Neural cell (in vitro differentiated cells): ENCODE measurements at regions not wholly inside any gene's neighbourhood (a gene's known extent, or its start where the extent isn't known, plus 50 kb on each side); places are given as distances from the start of the nearest gene placed in this dataset.

Source experiments
- H2AFZ ChIP-seq: fragments of 200-600, 300-800 bp; sonication (generic), shearing (Covaris generic); 2 replicates; pipeline ENCODE4 v1.6.0; 2014; ENCODE audit warnings: low read depth, mild to moderate bottlenecking, antibody characterized with exemption, low read length, moderate library complexity
- H3F3A ChIP-seq: fragments of 200-600 bp; shearing (Covaris generic); 2 replicates; pipeline ENCODE4 v1.6.1; 2016; ENCODE audit warnings: mild to moderate bottlenecking, moderate library complexity, mixed read lengths, antibody characterized with exemption, low read length; ENCODE audit not compliant: insufficient read depth, poor library complexity, severe bottlenecking
- H3K27ac ChIP-seq: fragments of 200-600, 300-800 bp; sonication (generic), shearing (Covaris generic); 2 replicates; pipeline ENCODE4 v1.5.1; 2014; ENCODE audit warnings: mild to moderate bottlenecking, low read length, moderate library complexity
- H3K27me3 ChIP-seq: fragments of 300-800, 200-600 bp; sonication (generic), shearing (Covaris generic); 2 replicates; pipeline ENCODE4 v1.6.0; 2014; ENCODE audit warnings: mild to moderate bottlenecking, low read depth, low read length, moderate library complexity; ENCODE audit not compliant: insufficient read depth
- H3K36me3 ChIP-seq: fragments of 300-800, 200-600 bp; sonication (generic), shearing (Covaris generic); 2 replicates; pipeline ENCODE4 v1.5.1; 2014; ENCODE audit warnings: mild to moderate bottlenecking, antibody characterized with exemption, low read length, moderate library complexity; ENCODE audit not compliant: insufficient read depth
- H3K4me2 ChIP-seq: fragments of 300-800, 200-600 bp; sonication (generic), shearing (Covaris generic); 2 replicates; pipeline ENCODE4 v1.6.0; 2014; ENCODE audit warnings: mild to moderate bottlenecking, low read length
- H3K4me3 ChIP-seq: fragments of 300-800, 200-600 bp; sonication (generic), shearing (Covaris generic); 2 replicates; pipeline ENCODE4 v1.5.1; 2014; ENCODE audit warnings: mild to moderate bottlenecking, low read length, moderate library complexity
- H3K79me2 ChIP-seq: fragments of 200-600 bp; shearing (Covaris generic); replicated peaks from 2 replicates; pipeline ENCODE4 v1.6.0; 2014; ENCODE audit warnings: mild to moderate bottlenecking, low read length, moderate library complexity; ENCODE audit not compliant: insufficient read depth
- H3K9ac ChIP-seq: fragments of 300-800, 200-600 bp; sonication (generic), shearing (Covaris generic); 2 replicates; pipeline ENCODE4 v1.6.1; 2016; ENCODE audit warnings: mild to moderate bottlenecking, low read length, mixed read lengths
- H3K9me2 ChIP-seq: fragments of 200-600 bp; shearing (Covaris generic); 2 replicates; pipeline ENCODE4 v1.6.1; 2016; ENCODE audit warnings: mild to moderate bottlenecking, low read length, mixed read lengths; ENCODE audit not compliant: insufficient read depth
- H3K9me3 ChIP-seq: fragments of 200-600, 300-800 bp; sonication (generic), shearing (Covaris generic); 2 replicates; pipeline ENCODE4 v1.6.1; 2016; ENCODE audit warnings: mild to moderate bottlenecking, mixed run types, low read length, moderate library complexity, mixed read lengths
- H4K20me1 ChIP-seq: fragments of 200-600 bp; shearing (Covaris generic); 2 replicates; pipeline ENCODE4 v1.6.1; 2016; ENCODE audit warnings: mild to moderate bottlenecking, mixed run types; ENCODE audit not compliant: insufficient read depth
- CTCF ChIP-seq: fragments of 450-650 bp; IDR thresholded peaks from 2 replicates; pipeline ENCODE4 v1.5.1; 2014; ENCODE audit warnings: antibody characterized with exemption, mild to moderate bottlenecking, moderate library complexity; ENCODE audit not compliant: poor library complexity, severe bottlenecking
- EP300 ChIP-seq: fragments of 450-650 bp; conservative IDR thresholded peaks from 2 replicates; pipeline ENCODE4 v1.6.1; 2014; ENCODE audit warnings: antibody characterized with exemption, mild to moderate bottlenecking, moderate library complexity; ENCODE audit not compliant: poor library complexity, severe bottlenecking
- EZH2 ChIP-seq: fragments of 200-600, 300-800 bp; shearing (Covaris generic), sonication (generic); IDR thresholded peaks from 2 replicates; pipeline ENCODE4 v1.6.1; 2014; ENCODE audit warnings: antibody characterized with exemption, low read length, borderline replicate concordance, mild to moderate bottlenecking; ENCODE audit not compliant: insufficient read depth, poor library complexity, severe bottlenecking
- MXI1 ChIP-seq: fragments of 450-650 bp; conservative IDR thresholded peaks from 2 replicates; pipeline ENCODE4 v1.6.1; 2014; ENCODE audit warnings: antibody characterized with exemption, mild to moderate bottlenecking; ENCODE audit not compliant: poor library complexity, severe bottlenecking
- POLR2AphosphoS5 ChIP-seq: IDR thresholded peaks from 2 replicates; pipeline ENCODE4 v1.6.1; 2012
- RAD21 ChIP-seq: fragments of 450-650 bp; conservative IDR thresholded peaks from 2 replicates; pipeline ENCODE4 v1.6.1; 2014; ENCODE audit warnings: antibody characterized with exemption, mild to moderate bottlenecking, moderate library complexity
- REST ChIP-seq: IDR thresholded peaks from 2 replicates; pipeline ENCODE4 v1.6.1; 2012; ENCODE audit warnings: borderline replicate concordance
- SMC3 ChIP-seq: fragments of 450-650 bp; conservative IDR thresholded peaks from 2 replicates; pipeline ENCODE4 v1.6.1; 2014; ENCODE audit warnings: antibody characterized with exemption, mild to moderate bottlenecking, moderate library complexity; ENCODE audit not compliant: poor library complexity
- TAF1 ChIP-seq: IDR thresholded peaks from 2 replicates; pipeline ENCODE4 v1.6.1; 2012; ENCODE audit warnings: low read depth

- no peaks in the 10 kb centered on the region for H3F3A ChIP-seq
- H3K4me2 ChIP-seq, result no peak overlapping the region
- no peaks in the 10 kb centered on the region for H4K20me1 ChIP-seq
- no peaks in the 10 kb centered on the region for H3K36me3 ChIP-seq
- H3K9me2 ChIP-seq, result no peaks in the 10 kb centered on the region
- H3K27ac ChIP-seq, result no peak overlapping the region
- H3K9me3 ChIP-seq, result no peaks in the 10 kb centered on the region
- H3K27me3 ChIP-seq, result no peaks in the 10 kb centered on the region
- H3K79me2 ChIP-seq, result no peaks in the 10 kb centered on the region
- no peak overlapping the region for H2AFZ ChIP-seq
- TF ChIP-seq CTCF (no peak), EP300 (no peak), TAF1 (no peak), SMC3 (no peak), RAD21 (no peak), POLR2AphosphoS5 (no peak), EZH2 (no peak), REST (no peak), MXI1 (no peak)
- H3K9ac ChIP-seq, result no peak overlapping the region
- H3K4me3 ChIP-seq, result no peak overlapping the region
These were observed 90.9 kb upstream of the AGBL1 start for GRCh38 chr15:85988741-85989140.

GRCh38 chr15:85992224-85992623 is 87.4 kb upstream of the AGBL1 start:
- Histone ChIP-seq H4K20me1 (no peaks in the 10 kb centered on the region), H3K27ac (no peak overlapping the region), H3K4me3 (no peak overlapping the region), H3K9ac (no peak overlapping the region), H3K9me2 (no peaks in the 10 kb centered on the region), H3K79me2 (no peaks in the 10 kb centered on the region), H3K9me3 (no peaks in the 10 kb centered on the region), H3F3A (no peaks in the 10 kb centered on the region), H2AFZ (no peak overlapping the region), H3K27me3 (no peaks in the 10 kb centered on the region), H3K36me3 (no peaks in the 10 kb centered on the region), H3K4me2 (no peak overlapping the region)
- TF ChIP-seq MXI1 (no peak), RAD21 (no peak), EP300 (no peak), CTCF (no peak), TAF1 (no peak), SMC3 (no peak)
